ENCODE measurements at regions not wholly inside any gene's neighbourhood (a gene's known extent, or its start where the extent isn't known, plus 50 kb on each side); places are given as distances from the start of the nearest gene placed in this dataset.
"Not testable (repeated sequence)": the region's sequence is repeated elsewhere in the genome, so short reads cannot be mapped to it uniquely, and the experiment has no call there.

- DNase-seq = no peak
Observed at GRCh38 chr1:189152685-189153084, 1325.0 kb downstream of the BRINP3 start.

- peak; percentile 66 for DNase-seq
Observed at GRCh38 chr1:189158155-189158554, 1319.5 kb downstream of the BRINP3 start.

GRCh38 chr1:189175889-189176288 is 1301.8 kb downstream of the BRINP3 start:
- no peak for DNase-seq

- DNase-seq = no peak
Observed at GRCh38 chr1:189180057-189180456, 1297.6 kb downstream of the BRINP3 start.

GRCh38 chr1:189185097-189185496 is 1292.6 kb downstream of the BRINP3 start:
- DNase-seq = no peak

GRCh38 chr1:189192741-189193520 is 1284.7 kb downstream of the BRINP3 start:
- DNase-seq = no peak

GRCh38 chr1:189205863-189206262 is 1271.8 kb downstream of the BRINP3 start:
- no peak for DNase-seq

- DNase-seq = no peak
Observed at GRCh38 chr1:189206617-189207016, 1271.0 kb downstream of the BRINP3 start.

GRCh38 chr1:189211742-189212141 is 1265.9 kb downstream of the BRINP3 start:
- DNase-seq = no peak

GRCh38 chr1:189212606-189213005 is 1265.1 kb downstream of the BRINP3 start:
- DNase-seq = no peak

GRCh38 chr1:189216886-189217285 is 1260.8 kb downstream of the BRINP3 start:
- no peak for DNase-seq

GRCh38 chr1:189217646-189218045 is 1260.0 kb downstream of the BRINP3 start:
- no peak for DNase-seq

GRCh38 chr1:189220750-189221149 is 1256.9 kb downstream of the BRINP3 start:
- DNase-seq = no peak

- not testable (repeated sequence) for DNase-seq
Observed at GRCh38 chr1:189225794-189226145, 1251.9 kb downstream of the BRINP3 start.

GRCh38 chr1:189226779-189227178 is 1250.9 kb downstream of the BRINP3 start:
- DNase-seq = no peak

- DNase-seq = no peak
Observed at GRCh38 chr1:189237008-189237407, 1240.7 kb downstream of the BRINP3 start.

GRCh38 chr1:189253601-189254350 is 1223.9 kb downstream of the BRINP3 start:
- DNase-seq = no peak

- DNase-seq = not testable (repeated sequence)
Observed at GRCh38 chr1:189261128-189261527, 1216.5 kb downstream of the BRINP3 start.

GRCh38 chr1:189269011-189269410 is 1208.7 kb downstream of the BRINP3 start:
- no peak for DNase-seq

- DNase-seq = no peak
Observed at GRCh38 chr1:189274267-189274666, 1203.4 kb downstream of the BRINP3 start.

- no peak for DNase-seq
Observed at GRCh38 chr1:189275796-189276195, 1201.9 kb downstream of the BRINP3 start.

GRCh38 chr1:189289346-189289745 is 1188.3 kb downstream of the BRINP3 start:
- no peak for DNase-seq

GRCh38 chr1:189301235-189301634 is 1176.4 kb downstream of the BRINP3 start:
- DNase-seq = no peak

GRCh38 chr1:189305279-189305678 is 1172.4 kb downstream of the BRINP3 start:
- no peak for DNase-seq
